ENCODE measurements at regions not wholly inside any gene's neighbourhood (a gene's known extent, or its start where the extent isn't known, plus 50 kb on each side); places are given as distances from the start of the nearest gene placed in this dataset.

GRCh38 chr2:111659361-111660333 lies 224.3 kb downstream of the ANAPC1 start:
- ATAC-seq (ENCODE audit: low read depth), result peak; percentile 76
- H3K27me3 Mint-ChIP-seq, result no peaks in the 10 kb centered on the region

GRCh38 chr2:111660811-111661210 lies 223.2 kb downstream of the ANAPC1 start:
- ChIA-PET CTCF (no interaction called here), POLR2A (no interaction called here)
- Mint-ChIP-seq H3K36me3 (ENCODE audit: low read depth) (no peaks in the 10 kb centered on the region), H3K4me1 (peaks cover 11% of the 10 kb centered on the region), H3K4me3 (no peak overlapping the region), H3K27me3 (no peaks in the 10 kb centered on the region), H3K27ac (no peak overlapping the region), H3K9me3 (no peaks in the 10 kb centered on the region)
- DNase-seq (no peak), ATAC-seq (ENCODE audit: low read depth) (no peak)
- TF ChIP-seq CTCF (IDR thresholded peaks at IDR 0.05), result no peak
- intact Hi-C loops (cut with micrococcal nuclease), result no loop called here

More at GRCh38 chr2:111659361-111660333, 224.3 kb downstream of the ANAPC1 start:
- H3K4me1 Mint-ChIP-seq, result peaks cover 11% of the 10 kb centered on the region
- no peak for TF ChIP-seq CTCF (IDR thresholded peaks at IDR 0.05)
- intact Hi-C loops (cut with micrococcal nuclease), result no loop called here
- H3K4me3 Mint-ChIP-seq, result no peak overlapping the region
- H3K9me3 Mint-ChIP-seq, result no peaks in the 10 kb centered on the region
- CTCF ChIA-PET, result no interaction called here
- no peaks in the 10 kb centered on the region for H3K36me3 Mint-ChIP-seq (ENCODE audit: low read depth)
- POLR2A ChIA-PET, result no interaction called here
- DNase-seq, result no peak
- H3K27ac Mint-ChIP-seq, result no peak overlapping the region

GRCh38 chr2:111661286-111661940 lies 222.6 kb downstream of the ANAPC1 start:
- Mint-ChIP-seq H3K4me3 (no peak overlapping the region), H3K27me3 (no peaks in the 10 kb centered on the region), H3K27ac (no peak overlapping the region), H3K9me3 (no peaks in the 10 kb centered on the region), H3K36me3 (ENCODE audit: low read depth) (no peaks in the 10 kb centered on the region), H3K4me1 (peaks cover 11% of the 10 kb centered on the region)
- DNase-seq (no peak), ATAC-seq (ENCODE audit: low read depth) (no peak)
- ChIA-PET CTCF (no interaction called here), POLR2A (no interaction called here)
- intact Hi-C loops (cut with micrococcal nuclease), result no loop called here
- no peak for TF ChIP-seq CTCF (IDR thresholded peaks at IDR 0.05)

GRCh38 chr2:111662039-111662770 lies 221.8 kb downstream of the ANAPC1 start:
- POLR2A ChIA-PET, result no interaction called here
- Mint-ChIP-seq H3K9me3 (no peaks in the 10 kb centered on the region), H3K27me3 (no peaks in the 10 kb centered on the region), H3K27ac (no peak overlapping the region), H3K36me3 (ENCODE audit: low read depth) (no peaks in the 10 kb centered on the region), H3K4me3 (no peak overlapping the region), H3K4me1 (peaks cover 11% of the 10 kb centered on the region)
- TF ChIP-seq CTCF (IDR thresholded peaks at IDR 0.05), result no peak
- CTCF ChIA-PET, result no interaction called here
- intact Hi-C loops (cut with micrococcal nuclease), result no loop called here
- DNase-seq, result no peak
- no peak for ATAC-seq (ENCODE audit: low read depth)

All from activated B cell treated with CpG ODN at 0.5 μM for 24 hours (primary cell).